ENCODE measurements at regions not wholly inside any gene's neighbourhood (a gene's known extent, or its start where the extent isn't known, plus 50 kb on each side); places are given as distances from the start of the nearest gene placed in this dataset.
"Not testable (repeated sequence)": the region's sequence is repeated elsewhere in the genome, so short reads cannot be mapped to it uniquely, and the experiment has no call there.

DNA sequence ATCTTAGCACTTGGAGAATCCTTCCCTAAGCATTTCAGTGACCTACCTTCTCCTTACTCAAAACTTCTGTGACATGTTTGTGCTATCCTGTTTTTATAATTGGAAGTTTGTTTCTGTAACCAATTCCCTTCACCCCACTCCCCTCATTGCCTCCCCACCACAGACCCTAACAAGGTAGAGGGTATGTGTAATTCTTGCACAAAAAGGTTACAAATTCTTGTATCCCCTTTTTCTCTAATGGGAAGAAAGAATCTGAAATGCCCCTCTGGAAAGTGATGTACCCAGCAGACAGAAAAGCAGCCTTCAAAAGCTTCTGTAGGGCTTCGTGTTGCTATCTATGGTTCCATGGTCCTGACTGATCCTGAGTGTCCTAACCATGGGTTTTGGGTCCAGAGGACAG, 111.7 kb upstream of the TMEM170B start:
- DNase-seq: no peak

DNA sequence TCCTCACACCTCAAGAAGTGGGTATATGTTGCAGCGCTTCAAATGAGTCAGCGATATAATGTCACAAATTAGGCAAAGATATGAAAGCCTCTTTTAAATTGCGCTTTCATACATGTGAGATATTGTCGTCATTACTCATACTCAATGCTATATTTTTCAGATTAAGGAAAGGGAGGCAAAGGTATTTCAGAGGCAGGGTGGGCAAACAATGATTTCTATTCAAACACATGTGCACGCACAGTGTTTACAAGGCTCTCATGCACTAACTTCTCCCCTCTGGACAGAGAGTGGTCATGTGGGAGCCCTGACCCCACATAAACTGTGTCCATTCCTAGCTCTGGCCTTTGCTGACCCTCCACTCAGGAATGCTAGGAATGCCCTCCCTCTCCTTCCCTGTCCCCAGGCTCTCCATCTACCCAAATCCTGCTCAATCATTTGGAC, 112.1 kb upstream of the TMEM170B start:
- DNase-seq: no peak

DNA sequence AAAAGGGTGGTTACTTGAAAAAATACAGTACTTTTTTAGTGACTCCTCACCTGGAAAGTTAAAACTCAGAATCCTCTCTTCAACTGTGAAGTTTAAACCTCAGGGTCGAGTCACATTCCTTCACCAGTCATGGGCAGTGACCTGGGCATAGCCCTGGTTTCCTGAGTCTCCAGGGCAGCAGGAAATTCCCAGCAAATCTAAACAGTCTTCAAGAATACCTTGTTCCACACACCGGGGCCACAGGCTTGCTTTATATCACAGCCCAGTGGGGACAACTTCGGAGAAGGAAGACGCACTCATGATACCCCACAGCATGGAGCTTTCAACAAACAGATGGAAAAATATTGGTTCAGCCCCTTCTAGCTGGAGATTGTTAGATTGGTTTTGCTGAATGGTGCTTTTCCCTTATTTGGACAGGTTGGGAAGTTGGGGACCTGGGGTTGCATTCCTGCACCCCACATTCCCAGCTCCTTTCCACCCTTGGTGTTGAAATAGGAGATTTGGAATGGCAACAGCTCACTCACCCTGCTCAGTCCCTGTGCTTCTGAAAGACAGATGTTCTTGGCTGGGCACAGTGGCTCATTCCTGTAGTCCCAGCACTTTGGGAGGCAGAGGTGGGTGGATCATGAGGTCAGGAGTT, 113.0 kb upstream of the TMEM170B start:
- DNase-seq: no peak

DNA sequence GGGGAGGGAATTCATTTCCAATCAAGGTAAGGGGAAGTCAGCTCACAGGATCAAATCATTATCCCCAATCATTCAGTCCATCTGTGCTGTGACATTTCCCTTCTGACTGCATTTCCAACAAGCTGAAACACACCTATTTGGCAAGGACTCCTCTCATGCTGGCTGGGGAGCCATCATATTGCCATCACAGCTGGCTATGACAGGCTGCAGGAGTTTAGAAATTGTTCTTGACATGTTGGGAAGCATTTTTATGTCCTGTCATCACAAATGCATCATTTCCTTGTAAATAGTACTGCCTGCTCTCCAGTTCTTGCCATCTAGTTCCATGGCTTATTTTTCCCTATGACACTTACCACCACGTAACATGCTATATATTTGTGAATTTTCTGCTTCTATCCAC, 113.9 kb upstream of the TMEM170B start:
- no peak for DNase-seq

DNA sequence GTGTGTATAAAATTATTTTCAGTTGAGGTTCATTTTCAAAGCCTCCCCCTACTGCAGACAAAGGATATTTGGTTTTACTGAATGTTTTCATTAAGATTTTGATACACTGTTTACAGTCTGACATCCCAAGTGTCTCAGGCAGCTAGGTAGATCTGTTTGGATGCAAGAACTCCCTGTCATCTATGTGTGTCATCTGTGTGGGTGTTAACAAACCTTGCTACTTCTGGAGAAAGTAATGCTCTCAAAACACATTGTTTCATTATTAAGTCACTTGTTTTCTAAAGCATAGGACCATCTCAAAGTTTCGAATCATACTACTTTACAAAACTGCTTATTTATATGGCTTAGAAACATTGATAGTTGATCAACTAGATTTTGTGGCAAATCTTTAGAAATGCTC, 114.5 kb upstream of the TMEM170B start:
- no peak for DNase-seq

DNA sequence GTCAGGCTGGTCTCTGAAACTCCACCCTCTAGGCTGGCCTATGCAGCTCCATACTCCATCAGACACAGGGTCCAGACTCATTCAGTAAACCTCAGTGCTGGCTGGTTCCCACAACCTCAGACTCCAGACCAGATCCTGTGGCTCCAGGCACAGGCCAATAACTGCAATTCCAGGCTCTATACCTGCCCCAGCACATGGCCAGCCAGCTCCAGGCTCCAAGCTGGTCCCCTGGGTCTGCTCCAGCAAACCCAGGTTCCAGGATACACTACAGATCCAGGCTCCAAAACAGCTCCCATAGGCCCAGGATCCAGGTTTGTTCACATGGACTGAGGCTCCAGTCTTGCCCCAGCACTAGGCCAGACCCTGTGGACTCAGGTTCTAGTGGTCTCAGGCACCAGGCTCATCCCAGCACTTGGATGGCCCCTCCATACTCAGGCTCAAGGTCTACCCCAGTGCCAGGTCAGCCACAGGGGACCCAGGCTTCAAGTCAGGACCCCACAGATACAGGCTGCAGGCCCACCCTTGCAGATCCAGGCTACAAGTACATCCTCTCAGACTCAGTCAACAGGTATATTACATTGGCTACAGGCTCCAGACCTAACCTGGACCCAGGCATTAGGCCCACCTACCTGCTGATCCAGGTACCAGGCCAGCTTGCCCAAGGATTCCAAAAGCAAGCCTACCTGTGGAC, 117.6 kb upstream of the TMEM170B start:
- DNase-seq: no peak

DNA sequence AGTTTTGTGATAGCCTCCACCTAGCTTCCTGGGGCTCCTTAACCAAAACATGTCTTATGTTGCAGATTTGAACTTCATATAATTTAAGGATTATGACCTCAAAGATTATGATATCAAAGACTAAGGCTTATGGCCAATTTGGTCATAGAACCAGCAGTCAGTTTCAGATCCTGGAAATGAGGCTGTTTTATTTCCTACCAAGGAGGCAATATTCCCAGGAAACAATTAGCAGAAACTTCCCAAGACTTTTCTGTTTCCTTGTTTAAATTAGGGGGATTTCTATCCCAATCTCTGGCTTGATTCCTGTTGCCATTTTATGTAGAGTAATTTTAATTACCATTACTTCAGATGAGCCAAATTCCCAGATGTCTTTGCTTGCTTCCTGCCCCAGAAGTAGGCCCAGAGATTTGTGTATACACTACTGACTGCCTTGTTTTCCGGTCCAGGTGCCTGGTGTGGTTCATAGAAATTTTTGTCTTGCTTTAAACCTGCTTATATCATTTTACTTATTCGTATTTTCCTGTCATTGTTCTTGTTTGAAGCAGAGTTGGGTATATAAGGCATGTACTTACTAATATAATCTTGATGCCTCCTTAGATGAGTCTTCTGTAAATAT, 119.2 kb upstream of the TMEM170B start:
- no peak for DNase-seq

DNA sequence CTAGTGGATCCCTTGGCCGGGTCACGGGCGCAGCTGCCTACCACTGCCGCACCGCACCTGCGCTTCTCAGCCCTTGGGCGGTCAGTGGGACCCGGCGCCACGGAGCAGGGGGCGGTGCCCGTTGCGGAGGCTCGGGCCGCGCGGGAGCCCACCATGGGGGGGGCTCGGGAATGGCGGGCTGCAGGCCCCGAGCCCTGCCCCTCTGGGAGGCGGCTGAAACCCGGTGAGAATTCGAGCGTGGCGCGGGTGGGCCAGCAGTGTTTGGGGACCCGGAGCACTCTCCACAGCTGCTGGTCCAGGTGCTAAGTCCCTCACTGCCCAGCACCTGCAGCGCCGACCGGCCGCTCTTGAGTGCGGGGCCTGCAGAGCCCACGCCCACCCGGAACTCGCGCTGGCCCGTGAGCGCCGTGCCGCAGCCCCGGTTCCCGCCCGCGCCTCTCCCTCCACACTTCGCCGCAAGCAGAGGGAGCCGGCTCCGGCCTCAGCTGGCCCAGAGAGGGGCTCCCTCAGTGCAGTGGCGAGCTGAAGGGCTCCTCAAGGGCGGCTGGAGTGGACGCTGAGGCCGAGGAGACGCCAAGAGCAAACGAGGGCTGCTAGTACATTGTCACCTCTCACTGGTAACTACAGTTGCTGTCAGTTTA, 120.5 kb upstream of the TMEM170B start:
- no peak for DNase-seq

DNA sequence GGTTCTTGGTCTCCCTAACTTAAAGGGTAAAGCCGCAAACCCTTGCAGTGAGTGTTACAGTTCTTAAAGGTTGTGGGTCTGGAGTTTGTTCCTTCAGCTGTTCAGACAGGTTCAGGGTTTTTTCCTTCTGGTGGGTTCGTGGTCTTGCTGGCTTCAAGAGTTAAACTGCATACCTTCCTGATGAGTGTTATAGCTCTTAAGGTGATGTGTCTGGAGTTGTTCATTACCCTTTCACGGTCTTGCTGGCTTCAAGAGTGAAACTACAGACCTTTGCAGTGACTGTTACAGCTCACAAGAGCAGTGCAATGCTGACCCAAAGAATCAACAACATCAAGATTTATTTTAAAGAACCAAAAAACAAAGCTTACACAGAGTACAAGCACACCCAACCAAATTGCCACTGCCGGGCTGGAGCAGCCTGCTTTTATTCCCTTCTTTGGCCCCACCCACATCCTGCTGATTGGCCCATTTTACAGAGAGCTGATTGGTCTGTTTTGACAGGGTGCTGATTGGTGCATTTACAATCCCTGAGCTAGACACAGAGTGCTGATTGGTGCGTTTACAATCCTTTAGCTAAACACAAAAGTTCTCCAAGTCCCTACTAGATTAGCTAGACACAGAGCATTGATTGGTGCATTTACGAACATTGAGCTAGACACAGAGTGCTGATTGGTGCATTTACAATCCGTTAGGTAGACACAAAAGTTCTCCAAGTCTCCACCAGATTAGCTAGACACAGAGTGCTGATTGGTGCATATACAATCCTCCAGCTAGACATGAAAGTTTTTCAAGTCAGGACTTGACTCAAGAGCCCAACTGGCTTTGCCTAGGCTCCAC, 121.2 kb upstream of the TMEM170B start:
- not testable (repeated sequence) for DNase-seq

DNA sequence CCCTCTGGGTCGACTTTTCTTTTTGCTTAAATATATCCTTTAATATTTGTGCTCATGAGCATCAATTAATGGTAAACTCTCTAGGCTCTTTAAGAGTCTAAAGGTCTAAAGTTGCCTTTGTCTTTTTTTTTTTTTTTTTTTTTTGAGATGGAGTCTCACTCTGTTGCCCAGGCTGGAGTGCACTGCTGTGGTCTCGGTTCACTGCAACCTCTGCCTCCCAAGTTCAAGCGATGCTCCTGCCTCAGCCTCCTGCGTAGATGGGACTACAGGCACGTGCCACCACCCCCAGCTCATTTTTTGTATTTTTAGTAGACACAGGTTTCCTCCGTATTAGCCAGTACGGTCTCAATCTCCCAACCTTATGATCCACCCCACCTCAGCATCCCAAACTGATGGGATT, 122.0 kb upstream of the TMEM170B start:
- DNase-seq: no peak

DNA sequence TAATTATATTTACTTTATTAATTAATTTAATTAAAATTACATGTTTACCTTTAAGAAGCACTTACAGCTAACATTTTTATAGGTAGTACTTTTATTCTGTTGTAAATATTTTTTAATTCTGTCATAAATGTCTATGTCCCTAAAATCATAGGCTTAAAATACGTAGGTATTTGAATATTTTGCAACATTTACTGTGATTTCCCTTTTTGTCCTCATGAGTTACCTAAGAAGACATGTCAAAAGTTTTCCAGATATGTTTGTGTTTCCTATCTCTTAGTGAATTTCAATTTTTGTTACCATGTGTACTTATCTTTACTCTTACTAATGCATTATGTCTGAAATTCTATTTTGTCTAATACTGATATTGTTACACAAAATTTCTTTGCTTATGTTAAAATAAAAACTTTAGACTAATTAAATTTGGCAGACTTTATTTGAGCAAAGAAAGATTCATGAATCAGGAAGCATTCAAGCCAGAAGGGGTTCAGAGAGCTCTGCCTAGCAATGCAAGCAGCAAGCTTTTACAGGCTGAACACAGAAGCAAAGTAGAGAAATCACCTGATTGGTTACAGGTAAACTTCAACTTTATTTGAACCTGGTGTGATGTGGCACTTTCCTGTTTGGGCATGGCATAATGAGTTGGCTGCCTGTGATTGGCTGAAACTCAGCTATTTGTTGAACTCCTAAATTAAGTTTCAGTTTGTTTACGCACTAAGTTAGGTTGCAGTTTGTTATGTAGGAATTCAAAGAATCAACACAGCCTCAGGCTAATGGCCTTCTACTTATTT, 123.2 kb upstream of the TMEM170B start:
- peak; percentile 36 for DNase-seq

DNA sequence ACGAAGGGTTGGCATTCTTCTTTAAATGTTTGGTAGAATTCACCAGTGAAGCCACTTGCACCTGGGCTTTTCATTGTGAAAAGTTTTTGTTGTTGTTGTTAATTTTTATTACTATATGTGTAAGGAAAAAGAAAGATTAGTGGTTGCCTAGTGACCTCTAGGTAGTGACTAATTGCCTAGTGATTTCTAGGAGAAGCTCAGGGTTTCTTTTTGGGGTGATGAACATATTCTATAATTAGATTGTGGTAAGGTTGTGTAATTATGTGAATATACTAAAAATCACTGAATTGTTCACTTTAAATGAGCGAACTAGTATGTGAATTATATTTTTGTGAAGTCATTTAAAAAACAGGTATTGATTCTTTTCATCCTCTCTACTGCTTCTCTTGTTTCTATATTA, 123.8 kb upstream of the TMEM170B start:
- no peak for DNase-seq

DNA sequence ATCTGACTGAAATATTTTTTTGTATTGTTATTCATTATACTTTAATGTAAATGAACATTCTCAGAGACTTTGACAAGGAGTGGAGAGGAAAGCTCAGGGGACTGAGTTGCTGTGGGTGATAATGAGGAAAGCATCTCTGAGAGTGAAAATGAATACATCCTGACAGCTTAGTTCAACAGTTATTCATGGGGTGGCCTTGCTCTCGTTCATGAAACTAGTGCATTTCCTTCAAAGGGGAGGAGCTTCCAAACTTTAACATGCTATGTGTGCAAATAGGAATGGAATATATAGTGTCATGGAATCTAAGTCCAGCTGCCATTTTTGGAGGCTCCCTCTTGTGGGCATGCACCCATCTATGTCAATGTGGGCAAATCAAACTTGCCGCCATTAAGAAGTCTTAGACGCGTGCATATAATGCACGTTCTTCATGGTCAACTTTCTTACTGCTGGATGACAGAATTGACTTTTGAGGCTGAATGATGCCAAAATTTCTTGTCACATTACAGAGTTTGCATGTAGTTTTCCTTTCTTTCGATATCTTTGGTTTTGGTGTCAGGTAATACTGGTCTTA, 124.3 kb upstream of the TMEM170B start:
- no peak for DNase-seq

DNA sequence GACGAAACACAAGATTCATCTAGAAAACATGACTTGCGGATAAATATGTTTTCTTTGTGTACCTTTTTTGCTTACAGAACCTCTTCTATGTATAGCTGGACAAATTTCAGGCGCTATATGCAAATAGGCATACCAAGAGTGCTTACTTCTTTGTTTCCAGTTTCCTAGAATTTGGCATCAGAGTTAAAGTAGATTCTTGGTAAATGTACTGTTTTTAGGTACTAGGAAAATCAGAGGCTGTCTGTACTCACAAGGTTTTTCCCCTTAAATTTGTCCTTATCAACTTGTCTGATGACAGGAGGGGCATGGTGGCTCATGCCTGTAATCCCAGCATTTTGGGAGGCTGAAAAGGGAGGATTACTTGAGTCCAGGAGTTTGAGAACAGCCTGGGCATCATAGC, 124.9 kb upstream of the TMEM170B start:
- DNase-seq: no peak

DNA sequence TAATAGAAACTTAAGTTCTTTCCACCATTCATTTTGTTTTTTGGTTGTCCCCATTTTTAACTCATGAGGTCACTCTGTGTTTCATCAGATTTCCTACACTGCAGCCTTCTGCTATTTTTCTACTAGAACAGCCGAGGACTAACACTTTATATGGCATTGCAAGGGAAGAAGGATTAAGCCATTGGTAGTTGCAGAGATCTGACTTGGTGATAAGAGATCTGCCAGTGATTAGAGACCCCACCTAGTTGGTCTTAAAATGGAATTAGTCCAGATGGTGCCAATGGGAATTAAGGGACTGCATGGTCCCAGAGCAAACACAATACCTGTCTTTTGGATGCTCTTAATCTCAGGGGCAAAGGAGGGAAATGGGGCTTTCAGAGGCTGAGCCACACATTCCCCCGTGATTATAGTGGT, 125.5 kb upstream of the TMEM170B start:
- DNase-seq: no peak

DNA sequence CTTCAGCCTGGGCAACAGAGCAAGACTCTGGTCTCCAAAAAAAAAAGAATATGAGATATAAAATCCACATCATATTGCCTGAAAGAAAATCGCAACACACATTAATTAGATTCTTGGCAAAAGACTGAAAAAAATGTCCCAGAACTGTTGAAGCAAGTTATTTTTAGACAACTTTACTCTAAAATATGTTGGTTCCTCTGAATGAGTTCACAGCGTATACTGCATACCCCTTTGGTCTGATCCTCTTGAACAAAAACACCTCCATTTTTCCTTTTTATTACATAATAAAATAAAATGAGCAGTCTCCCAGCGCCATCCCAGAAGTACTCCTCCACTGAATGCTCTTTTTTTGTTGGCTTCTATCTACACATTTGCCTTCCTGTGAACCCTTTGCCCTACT, 126.0 kb upstream of the TMEM170B start:
- no peak for DNase-seq

DNA sequence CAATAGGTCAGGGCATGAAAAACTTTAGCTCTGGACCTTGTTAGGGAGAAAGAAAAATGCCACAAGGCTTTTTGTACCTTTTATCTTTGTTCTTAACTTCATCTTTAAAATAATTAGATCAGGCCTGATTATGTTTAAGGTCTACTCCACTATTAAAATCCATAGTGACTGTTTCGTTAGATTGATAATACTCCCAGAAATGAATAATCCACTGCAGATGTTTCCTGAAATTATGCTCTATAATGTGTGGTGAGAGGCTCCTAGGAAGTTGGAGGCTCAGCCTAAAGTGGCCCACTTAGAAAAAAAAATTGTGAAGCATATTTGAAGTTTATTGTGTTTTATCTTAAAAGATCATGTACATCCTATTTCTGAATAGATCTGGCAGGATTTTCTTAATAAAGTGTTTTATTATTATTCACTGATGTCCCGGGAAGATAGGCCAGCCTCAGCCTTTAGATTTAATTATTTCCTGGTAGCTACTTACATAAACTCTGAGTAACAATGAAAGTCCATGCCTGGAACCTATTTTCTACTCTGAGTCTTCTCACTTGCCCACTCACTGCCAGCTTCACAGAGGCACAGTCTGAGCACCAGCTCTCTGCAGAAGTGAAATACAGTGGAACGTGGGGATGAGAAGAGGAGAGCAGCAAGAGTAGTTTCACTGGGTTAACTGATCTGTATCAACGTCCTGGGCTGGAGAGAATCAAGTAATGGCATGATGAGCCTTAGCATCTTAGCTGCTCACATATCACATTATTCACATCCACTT, 126.8 kb upstream of the TMEM170B start:
- DNase-seq: no peak

DNA sequence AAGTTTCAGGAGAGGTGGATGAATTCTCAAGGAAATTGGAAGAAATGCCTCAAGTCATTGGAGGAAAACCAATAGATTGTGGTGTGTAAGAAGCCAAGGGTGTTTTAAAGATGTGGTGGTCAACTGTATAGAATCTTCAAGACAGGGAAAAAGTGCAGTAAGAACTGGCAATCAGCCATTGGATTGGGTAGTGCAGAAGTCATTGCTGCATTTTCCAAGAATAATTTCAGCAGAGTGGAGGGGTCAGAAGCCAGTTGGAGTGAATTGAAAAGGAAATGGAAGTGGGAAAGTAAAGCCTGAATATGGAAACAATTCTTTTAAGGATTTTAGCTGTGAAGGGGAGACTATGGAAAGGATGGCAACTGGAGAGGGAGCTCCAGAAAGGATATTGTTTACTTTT, 128.2 kb upstream of the TMEM170B start:
- DNase-seq: no peak

DNA sequence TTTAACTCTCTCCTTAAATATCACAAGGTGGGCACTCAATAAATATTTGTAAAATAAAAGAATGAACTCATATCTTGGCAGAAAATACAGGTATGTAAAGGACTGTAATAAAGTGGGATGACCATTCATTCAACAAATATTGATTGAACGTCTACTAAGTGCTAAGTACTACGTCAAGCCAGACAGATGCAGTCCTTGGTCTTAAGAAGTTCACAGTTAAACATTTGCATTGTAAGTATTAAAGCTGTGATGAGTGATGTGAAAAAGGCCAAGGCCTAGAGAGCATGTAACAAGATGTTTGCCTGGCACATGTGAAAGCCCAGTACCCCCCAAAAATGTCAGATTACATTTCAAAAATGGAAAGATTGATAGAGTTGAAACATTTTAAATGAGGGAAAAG, 130.1 kb upstream of the TMEM170B start:
- DNase-seq: no peak

DNA sequence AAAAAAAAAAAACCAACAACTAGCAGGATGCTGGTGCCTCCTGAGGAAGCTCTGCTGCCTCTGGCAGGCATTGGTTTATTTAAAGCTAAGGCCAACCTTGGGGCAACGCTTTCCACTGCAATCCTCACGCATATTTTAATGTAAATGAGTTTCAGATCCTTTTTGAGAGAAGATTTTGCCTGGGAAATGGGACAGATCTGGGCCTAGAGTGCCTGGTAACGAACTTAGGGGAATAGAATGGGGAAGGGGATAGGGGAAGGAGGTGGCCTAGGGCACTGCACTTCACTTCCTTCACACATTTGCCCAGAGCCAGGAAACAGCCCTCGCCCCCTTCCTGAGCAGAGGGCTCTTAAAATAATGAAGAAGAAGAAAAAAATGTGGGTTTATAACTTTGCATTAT, 132.7 kb upstream of the TMEM170B start:
- DNase-seq: no peak

DNA sequence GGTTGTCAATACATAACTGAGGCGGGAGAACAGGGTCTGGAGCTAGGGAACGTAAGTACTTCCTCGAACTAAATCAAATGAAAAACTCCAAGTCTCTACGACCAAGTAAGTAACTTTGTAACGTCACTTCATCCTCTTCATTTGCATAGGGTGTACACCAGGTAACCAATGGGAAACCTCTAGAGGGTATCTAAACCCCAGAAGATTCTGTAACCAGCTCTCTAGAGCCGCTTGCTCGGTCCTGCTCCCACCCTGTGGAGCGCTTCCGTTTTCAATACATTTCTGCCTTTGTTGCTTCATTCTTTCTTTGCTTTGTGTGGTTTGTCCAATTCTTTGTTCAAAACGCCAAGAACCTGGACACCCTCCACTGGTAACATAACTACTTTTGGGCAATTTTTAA, 133.5 kb upstream of the TMEM170B start:
- no peak for DNase-seq
